Type B pancreatic cell (in vitro differentiated cells): ENCODE measurements at regions not wholly inside any gene's neighbourhood (a gene's known extent, or its start where the extent isn't known, plus 50 kb on each side); places are given as distances from the start of the nearest gene placed in this dataset.

Experiments used
- DNase-seq: peaks from one replicate; pipeline ENCODE4 v3.0.0; 2021; ENCODE audit warnings: mixed read lengths; ENCODE audit not compliant: unreplicated experiment; ENCODE audit errors: extremely low spot score
- H3K27ac Mint-ChIP-seq: 2 replicates; pipeline ENCODE4 v1.8.0; 2021; ENCODE audit warnings: mild to moderate bottlenecking, mixed read lengths
- H3K27me3 Mint-ChIP-seq: 2 replicates; pipeline ENCODE4 v1.8.0; 2021; ENCODE audit warnings: mixed read lengths
- H3K36me3 Mint-ChIP-seq: 2 replicates; pipeline ENCODE4 v1.8.0; 2021; ENCODE audit warnings: mixed read lengths
- H3K4me1 Mint-ChIP-seq: one replicate; pipeline ENCODE4 v1.8.0; 2021; ENCODE audit warnings: mixed read lengths; ENCODE audit not compliant: unreplicated experiment
- H3K4me3 Mint-ChIP-seq: 2 replicates; pipeline ENCODE4 v1.8.0; 2021; ENCODE audit warnings: mild to moderate bottlenecking, mixed read lengths
- H3K9me3 Mint-ChIP-seq: 2 replicates; pipeline ENCODE4 v1.8.0; 2021; ENCODE audit warnings: mixed read lengths
- TF ChIP-seq, protein P1 (sequence below): fragments of 200-600 bp; sonication (generic); conservative IDR thresholded peaks from 2 replicates; pipeline ENCODE4 v1.5.0; 2021; ENCODE audit warnings: antibody characterized with exemption, mild to moderate bottlenecking

DNA sequence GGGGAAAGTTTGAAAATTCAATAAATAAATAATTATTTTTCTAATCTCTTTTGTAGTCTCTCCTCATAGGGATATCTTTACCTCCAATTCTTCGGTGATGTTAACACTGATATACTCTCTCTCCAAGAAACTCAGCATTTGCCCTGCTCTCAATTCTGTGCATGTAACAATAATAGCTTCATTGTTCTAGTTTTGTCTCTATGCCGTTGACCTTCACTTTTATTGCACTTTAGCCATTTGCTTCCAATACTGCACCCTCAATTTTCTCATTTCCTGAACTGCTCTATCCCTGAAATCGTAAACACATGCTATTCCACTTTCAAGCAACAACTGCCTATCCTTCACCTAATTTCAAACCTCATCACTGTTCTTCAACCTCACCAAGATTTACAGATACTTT, 645.0 kb downstream of the C12orf50 start:
- Mint-ChIP-seq H3K27ac (no peak overlapping the region), H3K4me1 (peaks cover 24% of the 10 kb centered on the region), H3K36me3 (peaks cover 7% of the 10 kb centered on the region), H3K4me3 (no peak overlapping the region), H3K9me3 (peaks cover 4% of the 10 kb centered on the region), H3K27me3 (no peaks in the 10 kb centered on the region)
- TF ChIP-seq, protein P1, sequence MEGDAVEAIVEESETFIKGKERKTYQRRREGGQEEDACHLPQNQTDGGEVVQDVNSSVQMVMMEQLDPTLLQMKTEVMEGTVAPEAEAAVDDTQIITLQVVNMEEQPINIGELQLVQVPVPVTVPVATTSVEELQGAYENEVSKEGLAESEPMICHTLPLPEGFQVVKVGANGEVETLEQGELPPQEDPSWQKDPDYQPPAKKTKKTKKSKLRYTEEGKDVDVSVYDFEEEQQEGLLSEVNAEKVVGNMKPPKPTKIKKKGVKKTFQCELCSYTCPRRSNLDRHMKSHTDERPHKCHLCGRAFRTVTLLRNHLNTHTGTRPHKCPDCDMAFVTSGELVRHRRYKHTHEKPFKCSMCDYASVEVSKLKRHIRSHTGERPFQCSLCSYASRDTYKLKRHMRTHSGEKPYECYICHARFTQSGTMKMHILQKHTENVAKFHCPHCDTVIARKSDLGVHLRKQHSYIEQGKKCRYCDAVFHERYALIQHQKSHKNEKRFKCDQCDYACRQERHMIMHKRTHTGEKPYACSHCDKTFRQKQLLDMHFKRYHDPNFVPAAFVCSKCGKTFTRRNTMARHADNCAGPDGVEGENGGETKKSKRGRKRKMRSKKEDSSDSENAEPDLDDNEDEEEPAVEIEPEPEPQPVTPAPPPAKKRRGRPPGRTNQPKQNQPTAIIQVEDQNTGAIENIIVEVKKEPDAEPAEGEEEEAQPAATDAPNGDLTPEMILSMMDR = no peak
- DNase-seq = no peak

DNA sequence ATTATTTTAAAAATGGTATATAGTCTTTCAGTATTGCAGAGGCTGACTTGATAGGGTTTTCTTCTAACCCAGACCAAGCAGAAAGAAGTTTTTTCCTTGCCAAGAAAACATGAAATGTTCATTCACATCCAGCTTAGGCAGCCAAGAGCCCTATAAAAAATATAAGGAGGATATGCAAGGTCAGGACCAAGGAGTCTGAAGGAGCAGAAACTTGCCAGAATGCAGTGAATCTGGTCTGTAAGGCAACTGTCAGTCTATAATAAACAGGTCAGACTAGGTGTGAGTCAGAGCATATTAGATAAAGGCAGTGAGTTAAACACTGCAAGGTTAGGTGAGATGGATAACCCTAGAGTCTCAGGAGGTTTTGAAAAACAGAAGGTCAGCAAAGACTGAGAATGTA, 645.5 kb downstream of the C12orf50 start:
- Mint-ChIP-seq H3K4me1 (peaks cover 24% of the 10 kb centered on the region), H3K27me3 (no peaks in the 10 kb centered on the region), H3K36me3 (peaks cover 7% of the 10 kb centered on the region), H3K27ac (peak overlapping the region; percentile 57), H3K9me3 (peaks cover 4% of the 10 kb centered on the region), H3K4me3 (peak overlapping the region; percentile 17)
- TF ChIP-seq, protein P1 = no peak
- no peak for DNase-seq

DNA sequence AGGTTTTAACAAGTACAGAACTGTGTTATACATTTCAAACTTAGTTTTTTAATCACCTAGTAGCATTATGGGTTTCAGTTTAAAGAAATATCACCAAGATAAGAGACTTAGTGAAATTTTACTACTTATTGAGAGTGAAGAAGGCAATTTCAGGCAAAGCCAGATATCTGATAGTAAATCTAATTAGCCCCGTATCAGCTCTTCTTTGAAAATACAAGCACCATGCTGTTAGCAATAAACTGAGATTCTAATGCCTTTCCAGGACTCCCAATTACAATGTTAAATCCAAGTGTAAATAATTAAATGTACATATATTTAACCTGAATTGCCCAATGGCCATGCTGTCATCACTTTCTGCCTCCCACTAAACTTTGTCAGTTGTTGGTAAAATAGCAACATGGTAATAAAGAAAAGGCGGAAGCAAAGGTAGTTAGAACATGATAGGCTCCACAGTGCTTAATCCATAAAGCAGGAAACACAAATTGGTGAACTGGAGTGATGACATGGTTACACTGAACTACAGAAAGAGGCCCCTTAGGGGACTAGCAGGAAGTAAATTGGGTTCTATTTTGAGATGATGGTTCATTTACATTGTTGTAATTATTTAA, 646.1 kb downstream of the C12orf50 start:
- Mint-ChIP-seq H3K9me3 (peaks cover 4% of the 10 kb centered on the region), H3K27ac (no peak overlapping the region), H3K4me3 (no peak overlapping the region), H3K27me3 (no peaks in the 10 kb centered on the region), H3K36me3 (peaks cover 7% of the 10 kb centered on the region), H3K4me1 (peaks cover 24% of the 10 kb centered on the region)
- TF ChIP-seq, protein P1 = no peak
- DNase-seq = no peak

DNA sequence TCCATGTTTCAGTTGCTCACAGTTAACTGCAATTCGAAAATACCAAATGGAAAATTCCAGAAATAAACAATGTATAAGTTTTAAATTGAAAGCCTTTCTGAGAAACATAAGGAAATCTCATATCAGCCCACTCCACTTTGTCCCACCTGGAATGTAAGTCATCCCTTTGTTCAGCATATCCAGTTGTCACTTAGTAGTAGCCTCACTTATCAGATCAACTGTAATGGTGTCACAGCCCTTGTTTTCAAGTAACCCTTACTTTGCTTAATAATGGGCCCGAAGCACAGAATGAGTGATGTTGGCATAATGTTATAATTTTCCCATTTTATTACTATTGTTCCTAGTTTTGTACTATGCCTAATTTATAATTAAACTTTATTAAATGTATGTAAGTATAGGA, 646.8 kb downstream of the C12orf50 start:
- peaks cover 3% of the 10 kb centered on the region for H3K36me3 Mint-ChIP-seq
- H3K27ac Mint-ChIP-seq = no peak overlapping the region
- no peak overlapping the region for H3K4me3 Mint-ChIP-seq
- no peak for DNase-seq
- H3K27me3 Mint-ChIP-seq = no peaks in the 10 kb centered on the region
- TF ChIP-seq, protein P1 = no peak
- peaks cover 4% of the 10 kb centered on the region for H3K9me3 Mint-ChIP-seq
- H3K4me1 Mint-ChIP-seq = peaks cover 24% of the 10 kb centered on the region

DNA sequence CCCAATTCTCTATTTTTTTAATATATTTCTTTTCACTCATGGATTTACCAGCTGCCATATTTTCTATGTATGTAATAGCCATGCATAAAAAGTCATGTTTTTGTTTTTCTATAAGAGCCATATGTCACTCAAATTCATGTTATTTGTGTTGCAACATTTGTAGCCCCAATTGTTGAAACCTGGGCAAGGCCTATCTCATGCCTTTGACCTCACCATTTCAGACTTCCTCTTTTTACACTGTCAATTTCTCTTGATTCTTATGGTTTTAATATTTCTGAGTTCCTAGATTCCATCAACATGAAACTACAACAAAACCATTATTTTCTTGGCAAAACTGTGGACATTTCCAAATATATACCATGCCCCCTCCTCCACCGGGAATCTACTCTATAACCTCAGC, 647.5 kb downstream of the C12orf50 start:
- Mint-ChIP-seq H3K4me3 (no peak overlapping the region), H3K4me1 (peaks cover 19% of the 10 kb centered on the region), H3K27me3 (no peaks in the 10 kb centered on the region), H3K9me3 (peaks cover 5% of the 10 kb centered on the region), H3K27ac (no peak overlapping the region), H3K36me3 (peaks cover under 1% of the 10 kb centered on the region)
- TF ChIP-seq, protein P1 = no peak
- no peak for DNase-seq

DNA sequence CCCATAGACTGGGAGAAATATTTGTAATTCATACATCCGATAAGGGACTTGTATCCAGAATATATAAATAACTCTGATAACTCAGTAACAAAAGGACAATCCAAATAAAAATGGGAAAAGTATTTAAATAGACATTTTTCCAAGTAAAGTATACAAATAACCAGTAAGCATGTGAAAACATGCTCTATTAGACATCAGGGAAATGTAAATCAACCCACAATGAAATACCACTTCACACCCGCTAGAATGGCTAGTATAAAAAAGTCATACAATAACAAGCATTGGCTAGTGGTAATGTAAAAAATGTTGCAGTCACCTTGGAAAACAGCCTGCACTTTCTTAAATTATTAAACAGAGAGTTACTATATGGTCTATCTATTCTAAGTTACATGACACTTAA, 650.7 kb downstream of the C12orf50 start:
- H3K36me3 Mint-ChIP-seq = no peaks in the 10 kb centered on the region
- peaks cover 15% of the 10 kb centered on the region for H3K9me3 Mint-ChIP-seq
- TF ChIP-seq, protein P1 = no peak
- no peak for DNase-seq
- no peak overlapping the region for H3K4me3 Mint-ChIP-seq
- H3K27ac Mint-ChIP-seq = no peak overlapping the region
- H3K27me3 Mint-ChIP-seq = no peaks in the 10 kb centered on the region
- H3K4me1 Mint-ChIP-seq = peaks cover 7% of the 10 kb centered on the region
